Urinary bladder (tissue), 3 donors: ENCODE measurements at regions not wholly inside any gene's neighbourhood (a gene's known extent, or its start where the extent isn't known, plus 50 kb on each side); places are given as distances from the start of the nearest gene placed in this dataset.

ENCODE experiments used
- DNase-seq: peaks from one replicate; pipeline ENCODE4 v3.0.0-alpha.2; 2015; ENCODE audit errors: extremely low spot score
- H3K27ac ChIP-seq: one replicate; pipeline ENCODE4 v1.5.1; 2013; ENCODE audit warnings: low read depth, mild to moderate bottlenecking, moderate library complexity
- H3K36me3 ChIP-seq: one replicate; pipeline ENCODE4 v1.6.1; 2013; ENCODE audit warnings: mild to moderate bottlenecking, moderate library complexity; ENCODE audit not compliant: insufficient read depth
- H3K4me1 ChIP-seq: one replicate; pipeline ENCODE4 v1.6.1; 2013; ENCODE audit warnings: mild to moderate bottlenecking, moderate library complexity; ENCODE audit not compliant: insufficient read depth
- H3K4me3 ChIP-seq: one replicate; pipeline ENCODE4 v1.5.1; 2013; ENCODE audit warnings: low read depth, low read length
- WGBS: extraction: QIAGEN DNeasy Blood & Tissue Kit; methylation state at CpG from one replicate; pipeline ENCODE4 v1.1.7; 2013; 5-methylcytosine and 5-hydroxymethylcytosine counted together
- donor health status: healthy with polysubstance abuse.
- donor health status: healthy.

DNA sequence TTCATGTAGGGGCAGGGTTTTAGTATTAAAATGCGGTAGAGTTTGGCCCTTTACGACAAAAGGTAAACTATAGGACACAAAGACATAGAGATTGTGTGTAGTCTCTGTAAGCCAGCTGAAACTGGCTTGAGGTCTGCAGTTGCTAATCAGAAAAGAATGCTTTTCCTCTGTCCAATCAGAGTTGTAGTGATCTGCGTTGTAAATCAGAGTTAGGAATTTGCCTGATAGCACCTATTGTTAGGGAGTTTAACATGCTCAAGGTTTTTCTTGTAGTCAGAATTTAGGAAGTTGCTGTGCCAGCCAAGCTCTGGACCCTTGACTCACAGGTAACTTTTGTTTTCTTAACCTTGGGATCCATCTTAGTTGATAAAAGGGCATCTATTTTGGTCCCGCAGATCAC is 61.2 kb upstream of the VTCN1 start:
- H3K4me1 ChIP-seq: no peaks in the 10 kb centered on the region
- no peak for DNase-seq
- H3K27ac ChIP-seq: no peak overlapping the region
- 81% methylated on average over 4 of the region's 4 CpGs for WGBS
- H3K36me3 ChIP-seq: no peaks in the 10 kb centered on the region
- no peak overlapping the region for H3K4me3 ChIP-seq

DNA sequence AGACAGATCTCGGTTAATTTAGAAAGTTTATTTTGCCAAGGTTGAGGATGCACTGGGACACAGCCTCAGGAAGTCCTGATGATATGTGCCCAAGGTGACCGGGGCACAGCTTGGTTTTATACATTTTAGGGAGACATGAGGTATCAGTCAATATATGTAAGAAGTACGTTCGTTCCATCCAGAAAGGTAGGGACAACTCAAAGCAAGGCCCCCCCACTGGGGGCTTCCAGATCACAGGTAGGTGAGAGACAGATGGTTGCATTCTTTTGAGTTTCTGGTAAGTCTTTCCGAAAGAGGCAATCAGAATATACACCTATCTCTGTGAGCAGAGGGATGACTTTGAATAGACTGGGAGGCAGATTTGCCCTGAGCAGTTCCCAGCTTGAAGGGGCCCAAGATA is 60.4 kb upstream of the VTCN1 start:
- Histone ChIP-seq H3K4me1 (no peaks in the 10 kb centered on the region), H3K4me3 (no peak overlapping the region), H3K36me3 (no peaks in the 10 kb centered on the region), H3K27ac (no peak overlapping the region)
- DNase-seq: no peak
- 92% methylated on average over 5 of the region's 5 CpGs for WGBS

DNA sequence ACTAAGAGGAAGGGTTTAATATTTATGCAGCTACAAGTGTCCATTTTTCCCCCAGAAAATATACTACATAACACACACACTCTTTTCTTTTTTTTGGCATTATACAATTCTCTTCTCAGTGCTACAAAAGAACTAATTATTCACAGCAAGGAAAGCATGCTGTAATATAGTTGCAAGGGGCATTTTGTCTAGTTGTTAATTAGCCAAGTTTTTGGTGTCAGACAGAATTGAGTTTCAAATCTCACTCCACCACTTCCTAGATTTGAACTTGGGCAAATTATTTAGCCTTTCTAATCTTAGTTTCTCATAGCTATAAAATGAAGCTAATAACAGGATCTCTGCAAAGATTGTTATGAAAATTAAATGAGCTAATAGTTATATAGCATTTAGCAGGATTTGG is 60.0 kb upstream of the VTCN1 start:
- no peak overlapping the region for H3K4me3 ChIP-seq
- H3K36me3 ChIP-seq: no peaks in the 10 kb centered on the region
- no peaks in the 10 kb centered on the region for H3K4me1 ChIP-seq
- H3K27ac ChIP-seq: no peak overlapping the region
- DNase-seq: no peak

DNA sequence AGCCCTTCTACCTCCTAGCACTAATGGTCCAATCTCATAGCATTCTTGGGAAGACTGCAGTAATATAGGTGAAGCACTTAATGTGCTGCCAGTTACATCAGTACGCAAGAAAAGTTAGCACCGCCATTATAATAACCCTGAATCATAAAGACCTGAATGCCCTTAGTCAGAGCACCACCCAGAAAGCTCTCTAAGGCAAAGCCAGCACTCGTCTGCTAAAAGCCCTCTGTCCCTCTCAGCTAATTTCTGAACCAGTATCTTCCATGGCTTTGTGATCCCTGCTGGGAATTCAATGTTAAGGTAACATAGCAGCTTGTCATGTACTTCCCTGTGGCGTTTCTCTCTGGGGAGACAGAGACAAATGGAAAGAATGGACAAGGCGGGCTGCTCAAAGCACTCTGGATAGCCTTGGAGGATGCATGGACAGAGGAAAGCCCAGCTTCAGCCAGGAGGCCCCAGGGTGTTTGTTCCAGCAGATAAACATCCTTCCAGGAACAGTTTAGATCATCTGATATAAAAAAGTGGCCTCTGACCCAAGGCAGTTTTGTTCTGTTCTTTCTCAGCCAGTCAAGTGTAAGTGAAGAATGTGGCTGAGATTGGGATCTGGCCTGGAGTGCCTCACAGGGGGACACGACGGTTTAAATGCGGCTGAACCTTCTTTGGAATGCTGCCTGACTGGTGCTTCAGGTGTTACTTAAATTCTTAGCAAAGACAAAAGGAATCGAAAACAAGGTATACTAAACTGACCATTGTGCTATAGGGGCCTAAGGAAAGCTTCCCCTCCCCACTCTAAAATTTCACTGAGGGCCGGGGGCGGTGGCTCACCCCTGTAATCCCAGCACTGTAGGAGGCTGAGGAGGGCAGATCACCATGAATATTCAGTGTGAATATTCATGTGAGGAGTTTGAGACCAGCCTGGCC is 58.1 kb upstream of the VTCN1 start:
- peak; percentile 54 for DNase-seq
- Histone ChIP-seq H3K36me3 (no peaks in the 10 kb centered on the region), H3K4me1 (no peaks in the 10 kb centered on the region), H3K27ac (no peak overlapping the region), H3K4me3 (no peak overlapping the region)
- WGBS: 37% methylated on average over 11 of the region's 11 CpGs

DNA sequence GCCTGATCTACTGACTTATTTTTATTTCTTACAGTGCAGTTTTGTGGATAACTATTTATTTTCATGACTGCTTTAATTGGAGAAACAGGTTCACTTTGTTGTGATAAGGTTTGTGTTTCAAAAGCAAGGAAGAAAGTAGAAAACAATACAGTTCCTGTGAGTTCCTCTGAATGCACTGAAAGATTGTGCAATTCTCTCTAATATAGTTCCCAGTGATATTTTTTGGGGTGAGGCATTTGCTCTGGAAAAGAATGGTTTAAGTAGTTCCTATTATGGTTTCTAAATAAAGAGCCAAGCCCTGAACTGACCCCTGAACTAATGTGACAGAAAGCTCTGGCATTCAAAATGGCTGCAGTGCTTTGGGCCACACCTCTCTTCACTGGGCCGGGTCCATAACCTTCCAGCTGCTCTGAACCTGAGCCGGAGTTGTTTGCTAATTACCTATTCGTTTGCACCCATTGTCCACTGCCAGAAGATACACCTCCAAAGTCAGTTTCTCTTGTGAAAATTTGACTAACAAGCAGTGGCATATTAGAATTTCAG is 56.6 kb upstream of the VTCN1 start:
- Histone ChIP-seq H3K27ac (no peak overlapping the region), H3K4me3 (no peak overlapping the region), H3K36me3 (no peaks in the 10 kb centered on the region), H3K4me1 (no peaks in the 10 kb centered on the region)
- DNase-seq: no peak
- 80% methylated on average over 3 of the region's 3 CpGs for WGBS

DNA sequence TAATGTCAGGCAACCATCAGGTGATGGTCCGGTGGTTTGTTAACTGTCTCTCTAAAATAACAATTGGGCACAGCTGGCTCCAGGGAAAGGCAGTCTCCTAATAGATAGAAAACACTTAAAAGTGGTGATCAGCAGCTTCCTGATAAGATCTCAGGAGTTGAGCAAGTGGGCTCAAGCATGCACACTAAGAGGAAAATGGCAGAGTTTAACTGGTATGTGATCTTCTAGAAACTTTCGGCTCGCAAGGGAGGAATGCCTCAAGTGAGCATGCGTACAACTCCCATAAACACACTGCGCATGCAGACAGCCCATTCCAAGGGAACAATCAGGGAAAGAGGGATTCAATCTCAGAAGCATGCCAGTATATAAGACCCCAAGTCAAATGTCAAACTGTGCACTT is 52.2 kb upstream of the VTCN1 start:
- no peaks in the 10 kb centered on the region for H3K36me3 ChIP-seq
- 87% methylated on average over 5 of the region's 5 CpGs for whole genome bisulfite sequencing
- H3K27ac ChIP-seq: no peak overlapping the region
- H3K4me1 ChIP-seq: no peaks in the 10 kb centered on the region
- DNase-seq: no peak
- no peak overlapping the region for H3K4me3 ChIP-seq

DNA sequence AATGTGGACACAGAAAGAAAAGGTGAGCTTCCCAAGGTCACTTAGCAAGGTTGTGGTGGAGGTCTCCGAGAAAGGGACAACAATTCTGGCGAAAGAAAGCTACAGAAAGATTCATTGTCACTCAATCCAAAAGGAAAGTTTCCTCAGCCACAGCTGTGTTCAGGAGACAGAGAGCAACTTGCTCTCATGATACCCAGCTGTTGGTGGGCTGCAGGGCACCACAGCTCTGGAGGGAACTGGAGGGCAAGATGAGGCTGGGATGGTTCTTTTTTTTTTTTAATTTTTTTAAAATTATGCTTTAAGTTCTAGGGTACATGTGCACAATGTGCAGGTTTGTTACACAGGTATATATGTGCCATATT is 50.7 kb upstream of the VTCN1 start:
- no peaks in the 10 kb centered on the region for H3K4me1 ChIP-seq
- 99% methylated on average over 2 of the region's 2 CpGs for WGBS
- no peaks in the 10 kb centered on the region for H3K36me3 ChIP-seq
- H3K4me3 ChIP-seq: no peak overlapping the region
- H3K27ac ChIP-seq: no peak overlapping the region
- no peak for DNase-seq

DNA sequence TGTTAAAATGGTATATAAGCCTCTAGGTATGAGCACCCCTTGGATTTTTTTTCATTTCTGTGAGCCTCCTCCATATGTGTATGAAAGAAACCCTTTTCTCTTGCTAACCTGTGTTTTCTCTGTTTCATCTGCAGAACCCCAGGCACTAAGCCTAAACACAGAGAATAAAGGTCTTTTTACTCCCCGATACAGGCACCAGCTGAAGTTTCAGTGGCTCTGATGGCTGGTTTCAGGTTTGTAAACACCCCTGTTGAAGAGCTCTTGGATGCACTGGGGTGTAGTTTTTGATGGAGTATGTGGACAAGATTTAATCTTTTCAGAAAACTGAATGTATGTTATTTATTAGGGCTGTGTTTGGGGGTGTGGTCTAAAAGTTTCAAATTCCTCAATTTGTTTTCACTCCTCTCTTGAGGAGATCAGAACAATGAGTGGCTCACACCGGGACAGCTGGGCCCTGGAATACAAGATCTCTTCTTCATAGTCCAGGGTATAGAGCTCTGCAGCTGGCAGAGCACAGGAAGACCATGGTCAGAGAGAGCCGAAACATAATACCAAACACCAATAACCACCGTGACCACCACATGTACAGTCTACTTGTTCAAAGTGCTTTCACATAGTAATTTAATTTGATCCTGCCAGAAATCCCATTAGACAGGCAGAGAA is 50.2 kb upstream of the VTCN1 start:
- H3K4me3 ChIP-seq: no peak overlapping the region
- DNase-seq: no peak
- no peak overlapping the region for H3K27ac ChIP-seq
- no peaks in the 10 kb centered on the region for H3K4me1 ChIP-seq
- 81% methylated on average over 4 of the region's 4 CpGs for WGBS
- H3K36me3 ChIP-seq: no peaks in the 10 kb centered on the region
